Fibroblast of mammary gland (primary cell): ENCODE measurements at regions not wholly inside any gene's neighbourhood (a gene's known extent, or its start where the extent isn't known, plus 50 kb on each side); places are given as distances from the start of the nearest gene placed in this dataset.

Experiments used
- DNase-seq: peaks from one replicate; pipeline ENCODE4 v3.0.0-alpha.2; 2010; ENCODE audit warnings: low read depth
- H3K4me3 ChIP-seq: 2 replicates; pipeline ENCODE4 v1.5.1; 2011; ENCODE audit warnings: low read depth, mild to moderate bottlenecking, low read length, moderate library complexity; ENCODE audit not compliant: control insufficient read depth
- CTCF ChIP-seq: conservative IDR thresholded peaks from 2 replicates; pipeline ENCODE4 v1.5.1; 2011; ENCODE audit warnings: low read depth, low read length, inconsistent platforms; ENCODE audit not compliant: control insufficient read depth, insufficient read depth

GRCh38 chr9:89922099-89922498 lies 317.3 kb downstream of the GADD45G start:
- TF ChIP-seq CTCF, result no peak
- no peak for DNase-seq
- H3K4me3 ChIP-seq, result no peak overlapping the region

GRCh38 chr9:89923174-89923573 lies 318.4 kb downstream of the GADD45G start:
- no peak for TF ChIP-seq CTCF
- H3K4me3 ChIP-seq, result no peak overlapping the region
- no peak for DNase-seq

GRCh38 chr9:89923961-89924504 lies 319.2 kb downstream of the GADD45G start:
- no peak for TF ChIP-seq CTCF
- H3K4me3 ChIP-seq, result no peak overlapping the region
- peak; percentile 21 for DNase-seq

GRCh38 chr9:89924611-89925010 lies 319.8 kb downstream of the GADD45G start:
- no peak for TF ChIP-seq CTCF
- DNase-seq, result no peak
- H3K4me3 ChIP-seq, result no peak overlapping the region

- TF ChIP-seq CTCF, result no peak
- H3K4me3 ChIP-seq, result no peak overlapping the region
- no peak for DNase-seq
Measured at GRCh38 chr9:89926167-89926566, 321.4 kb downstream of the GADD45G start.

GRCh38 chr9:89926691-89927220 lies 321.9 kb downstream of the GADD45G start:
- no peak overlapping the region for H3K4me3 ChIP-seq
- no peak for TF ChIP-seq CTCF
- DNase-seq, result no peak

GRCh38 chr9:89928106-89928505 lies 323.3 kb downstream of the GADD45G start:
- DNase-seq, result no peak
- TF ChIP-seq CTCF, result no peak
- no peak overlapping the region for H3K4me3 ChIP-seq
